ENCODE measurements at regions not wholly inside any gene's neighbourhood (a gene's known extent, or its start where the extent isn't known, plus 50 kb on each side); places are given as distances from the start of the nearest gene placed in this dataset.

DNA sequence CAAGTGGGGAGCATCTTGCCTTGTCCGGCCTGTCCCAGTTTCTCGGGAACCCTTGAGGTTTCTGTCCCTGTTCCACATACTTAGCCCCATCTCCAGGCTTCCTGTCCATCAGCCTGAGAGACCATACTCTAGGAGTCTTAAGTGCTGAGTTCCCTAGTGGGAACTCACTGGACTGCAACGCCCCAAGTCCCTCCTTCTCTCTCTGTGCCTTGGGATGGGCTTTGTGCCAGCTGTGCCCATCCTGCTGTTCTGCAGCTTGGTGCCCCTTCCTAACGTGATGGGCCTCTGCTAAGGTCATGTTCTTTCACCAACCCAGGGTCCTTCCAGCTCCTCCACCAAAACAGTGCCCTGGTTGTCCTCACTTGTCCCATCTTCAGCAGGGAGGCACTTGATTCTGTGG, 222.3 kb upstream of the ANKRD55 start:
- TF ChIP-seq GATA2 (IDR thresholded peaks at IDR 0.05; ENCODE audit: low read depth, low read length) (no peak), GATA3 (IDR thresholded peaks at IDR 0.05; ENCODE audit: low read depth, low read length) (no peak)

Data from SH-SY5Y (cell line).